AG04449 (cell line): ENCODE measurements at regions not wholly inside any gene's neighbourhood (a gene's known extent, or its start where the extent isn't known, plus 50 kb on each side); places are given as distances from the start of the nearest gene placed in this dataset.

Experiments
- CTCF ChIA-PET: fragments of 350-600 bp; formaldehyde crosslinking; extraction: SDS; loops from one replicate; lab custom pipeline; 2021; ENCODE audit warnings: antibody characterized with exemption; lab: Yijun Ruan, JAX
- POLR2A ChIA-PET: fragments of 400-600, 350-600 bp; formaldehyde crosslinking; extraction: SDS; loops from one replicate; lab custom pipeline; 2020; ENCODE audit warnings: antibody characterized with exemption, inconsistent platforms; lab: Yijun Ruan, JAX
- DNase-seq: peaks from one replicate; pipeline ENCODE4 v3.0.0-alpha.2; 2010; ENCODE audit warnings: low read depth, low spot score
- H3K4me3 ChIP-seq: 2 replicates; pipeline ENCODE4 v1.5.1; 2011; ENCODE audit warnings: low read depth, mild to moderate bottlenecking, control low read depth, low read length
- TF ChIP-seq, protein P1 (sequence below): IDR thresholded peaks from one replicate; pipeline ENCODE4 v1.5.1; 2011; ENCODE audit warnings: mild to moderate bottlenecking, moderate library complexity, low read length, control low read depth, inconsistent platforms; ENCODE audit not compliant: insufficient read depth; ENCODE audit errors: missing control alignments

DNA sequence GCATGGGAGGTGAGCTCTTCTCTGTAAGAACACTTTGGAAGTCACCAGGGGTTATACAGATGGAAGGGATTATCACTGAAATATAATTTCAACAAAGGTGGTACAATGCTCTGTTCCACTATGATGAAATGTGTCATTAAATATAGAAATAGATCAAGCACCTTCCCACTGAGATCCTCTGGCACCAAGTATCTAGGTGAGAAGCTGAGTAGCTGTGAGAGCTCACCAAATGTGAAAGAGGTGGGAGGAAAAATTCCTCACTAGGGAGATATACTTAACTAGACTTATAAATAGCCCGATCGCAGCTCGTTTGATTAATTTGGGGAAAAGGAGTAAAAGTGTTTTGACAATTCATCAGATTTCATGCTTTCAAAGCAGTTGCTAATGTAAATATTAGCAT is 247.6 kb downstream of the SMAD2 start:
- ChIA-PET POLR2A (no interaction called here), CTCF (no interaction called here)
- DNase-seq: no peak
- no peak overlapping the region for H3K4me3 ChIP-seq
- TF ChIP-seq, protein P1, sequence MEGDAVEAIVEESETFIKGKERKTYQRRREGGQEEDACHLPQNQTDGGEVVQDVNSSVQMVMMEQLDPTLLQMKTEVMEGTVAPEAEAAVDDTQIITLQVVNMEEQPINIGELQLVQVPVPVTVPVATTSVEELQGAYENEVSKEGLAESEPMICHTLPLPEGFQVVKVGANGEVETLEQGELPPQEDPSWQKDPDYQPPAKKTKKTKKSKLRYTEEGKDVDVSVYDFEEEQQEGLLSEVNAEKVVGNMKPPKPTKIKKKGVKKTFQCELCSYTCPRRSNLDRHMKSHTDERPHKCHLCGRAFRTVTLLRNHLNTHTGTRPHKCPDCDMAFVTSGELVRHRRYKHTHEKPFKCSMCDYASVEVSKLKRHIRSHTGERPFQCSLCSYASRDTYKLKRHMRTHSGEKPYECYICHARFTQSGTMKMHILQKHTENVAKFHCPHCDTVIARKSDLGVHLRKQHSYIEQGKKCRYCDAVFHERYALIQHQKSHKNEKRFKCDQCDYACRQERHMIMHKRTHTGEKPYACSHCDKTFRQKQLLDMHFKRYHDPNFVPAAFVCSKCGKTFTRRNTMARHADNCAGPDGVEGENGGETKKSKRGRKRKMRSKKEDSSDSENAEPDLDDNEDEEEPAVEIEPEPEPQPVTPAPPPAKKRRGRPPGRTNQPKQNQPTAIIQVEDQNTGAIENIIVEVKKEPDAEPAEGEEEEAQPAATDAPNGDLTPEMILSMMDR: no peak

DNA sequence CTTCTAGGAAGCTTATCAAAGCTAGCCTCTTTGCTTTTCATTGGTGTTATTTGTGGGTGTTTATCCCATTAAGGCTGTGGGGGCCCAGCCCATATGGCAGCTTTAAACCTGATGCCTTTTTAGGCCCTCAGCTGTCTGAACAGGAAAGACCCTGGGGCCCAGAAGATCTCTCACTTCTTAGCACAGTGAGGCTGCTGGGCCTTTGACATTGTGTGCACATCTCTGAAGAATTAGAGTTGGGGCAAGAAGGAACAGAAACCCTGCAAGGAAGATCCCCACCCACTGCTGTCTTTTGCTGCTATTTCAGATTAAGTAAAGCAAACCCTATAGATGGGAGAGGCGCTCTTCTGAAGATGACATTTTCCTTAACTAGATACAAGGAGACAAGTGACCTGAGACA is 250.0 kb downstream of the SMAD2 start:
- ChIA-PET CTCF (no interaction called here), POLR2A (no interaction called here)
- no peak for DNase-seq
- no peak overlapping the region for H3K4me3 ChIP-seq
- TF ChIP-seq, protein P1: no peak

DNA sequence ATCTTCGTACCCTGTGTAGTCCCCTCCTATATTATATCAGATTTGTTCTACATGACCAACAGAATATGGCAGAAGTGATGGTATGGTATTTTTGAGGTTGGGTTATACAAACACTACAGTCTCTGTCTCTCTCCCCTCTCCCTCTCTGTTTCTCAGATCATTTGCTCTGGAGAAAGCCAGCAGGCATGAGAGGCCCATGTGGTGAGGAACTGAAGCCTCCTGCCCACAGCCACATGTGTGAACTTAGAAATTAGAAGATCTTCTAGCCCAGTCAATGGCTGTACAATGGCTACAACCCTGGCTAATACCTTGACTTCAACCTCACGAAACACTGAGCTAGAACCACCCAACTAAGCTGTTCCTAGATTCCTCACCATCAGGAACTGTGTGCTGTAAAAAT is 250.6 kb downstream of the SMAD2 start:
- no peak for DNase-seq
- ChIA-PET CTCF (no interaction called here), POLR2A (no interaction called here)
- H3K4me3 ChIP-seq: no peak overlapping the region
- TF ChIP-seq, protein P1: no peak

DNA sequence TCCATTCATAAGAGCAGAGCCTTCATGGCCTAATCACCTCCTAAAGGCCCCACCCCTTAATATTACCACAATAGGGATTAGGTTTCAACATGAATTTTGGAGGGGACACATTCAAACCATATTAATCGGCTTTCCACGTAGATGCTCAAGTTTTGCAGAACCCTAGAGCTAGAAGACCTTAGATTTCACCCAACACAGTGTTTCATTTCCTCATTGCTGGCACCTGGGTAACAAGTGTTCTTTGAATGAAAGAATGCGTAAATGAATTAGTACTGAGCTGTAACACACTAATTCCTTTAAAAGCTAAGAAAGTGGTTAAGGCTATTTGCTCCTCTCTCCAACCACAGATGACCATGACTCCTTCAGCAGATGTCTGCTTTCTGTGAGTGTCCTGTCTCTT is 252.5 kb downstream of the SMAD2 start:
- no peak overlapping the region for H3K4me3 ChIP-seq
- POLR2A ChIA-PET: no interaction called here
- DNase-seq: no peak
- TF ChIP-seq, protein P1: no peak
- CTCF ChIA-PET: no interaction called here

DNA sequence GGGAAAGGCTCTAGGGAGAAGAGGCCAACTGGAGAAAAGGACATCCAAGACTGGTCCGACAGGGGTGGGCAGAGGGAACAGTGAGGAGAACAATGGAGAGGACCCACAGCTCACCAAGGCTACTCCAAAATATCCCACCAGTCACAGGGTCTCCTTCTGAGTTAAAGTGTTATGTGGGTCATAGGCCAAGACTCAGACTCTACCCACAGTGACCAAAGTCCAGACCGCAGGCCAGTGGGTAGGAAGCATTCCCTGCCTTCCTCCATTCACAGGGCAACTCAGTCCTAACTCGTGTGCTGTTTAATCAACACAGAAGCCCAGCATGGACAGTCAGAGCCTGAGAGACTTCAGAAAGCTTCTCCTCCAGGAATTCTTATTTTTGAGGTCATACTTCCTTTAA is 260.6 kb downstream of the SMAD2 start:
- TF ChIP-seq, protein P1: no peak
- no peak overlapping the region for H3K4me3 ChIP-seq
- no peak for DNase-seq
- CTCF ChIA-PET: no interaction called here
- POLR2A ChIA-PET: no interaction called here

DNA sequence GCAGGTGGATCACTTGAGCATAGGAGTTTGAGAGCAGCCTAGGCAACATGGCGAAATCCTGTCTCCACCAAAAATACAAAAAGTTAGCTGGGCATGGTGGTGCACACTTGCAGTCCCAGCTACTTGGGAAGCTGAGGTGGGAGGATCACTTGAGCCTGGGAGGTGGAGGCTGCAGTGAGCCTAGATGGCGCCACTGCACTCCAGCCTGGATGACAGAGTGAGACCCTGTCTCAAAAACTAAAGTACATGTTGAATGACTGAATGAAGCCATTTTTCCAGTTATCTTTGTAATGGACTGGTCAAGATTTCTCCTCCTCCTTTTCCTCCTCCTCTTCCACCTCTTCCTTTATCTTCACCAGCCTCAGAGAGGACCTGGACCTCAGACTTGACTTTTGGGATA is 272.0 kb downstream of the SMAD2 start:
- ChIA-PET CTCF (no interaction called here), POLR2A (no interaction called here)
- no peak for DNase-seq
- no peak overlapping the region for H3K4me3 ChIP-seq
- TF ChIP-seq, protein P1: no peak
